ENCODE measurements at regions not wholly inside any gene's neighbourhood (a gene's known extent, or its start where the extent isn't known, plus 50 kb on each side); places are given as distances from the start of the nearest gene placed in this dataset.

DNA sequence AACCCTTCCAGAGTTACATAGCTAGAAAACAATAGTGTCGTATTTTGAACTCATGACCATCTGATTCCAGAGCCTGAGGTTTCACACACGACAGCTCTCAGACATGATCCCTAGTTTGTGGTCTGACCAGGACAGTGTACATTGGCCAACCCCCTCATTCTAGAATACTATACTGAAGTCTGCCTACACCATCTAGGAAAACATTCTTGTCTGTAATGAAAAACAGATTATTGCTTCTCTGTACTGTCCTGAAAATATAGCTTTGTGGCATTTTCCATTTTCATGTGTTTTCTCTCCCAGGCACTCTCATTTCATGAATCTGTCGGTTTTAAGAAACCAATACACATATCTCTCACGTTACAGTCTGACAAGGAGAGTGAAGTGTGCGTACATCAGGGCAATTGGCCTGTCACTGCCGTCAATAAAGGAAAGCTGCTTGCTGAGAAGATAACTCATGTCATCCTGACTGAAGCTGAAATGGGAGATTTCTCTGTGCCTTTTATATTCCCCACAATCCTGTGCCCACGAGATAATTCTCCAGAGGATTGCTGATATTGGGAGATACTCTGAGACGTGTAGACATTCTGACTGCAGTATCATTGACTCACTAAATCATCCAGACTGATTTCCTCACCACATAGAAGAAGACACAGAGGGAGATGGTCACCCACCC, 585.6 kb downstream of the PLPP3 start:
- Mint-ChIP-seq H3K4me1 (ENCODE audit: low read depth) (no peaks in the 10 kb centered on the region), H3K9me3 (peaks cover 8% of the 10 kb centered on the region), H3K27me3 (ENCODE audit: insufficient read depth) (peaks cover 5% of the 10 kb centered on the region), H3K4me3 (no peak overlapping the region), H3K36me3 (ENCODE audit: low read depth) (no peaks in the 10 kb centered on the region), H3K27ac (no peak overlapping the region)
- DNase-seq, result no peak
- TF ChIP-seq, protein P1, sequence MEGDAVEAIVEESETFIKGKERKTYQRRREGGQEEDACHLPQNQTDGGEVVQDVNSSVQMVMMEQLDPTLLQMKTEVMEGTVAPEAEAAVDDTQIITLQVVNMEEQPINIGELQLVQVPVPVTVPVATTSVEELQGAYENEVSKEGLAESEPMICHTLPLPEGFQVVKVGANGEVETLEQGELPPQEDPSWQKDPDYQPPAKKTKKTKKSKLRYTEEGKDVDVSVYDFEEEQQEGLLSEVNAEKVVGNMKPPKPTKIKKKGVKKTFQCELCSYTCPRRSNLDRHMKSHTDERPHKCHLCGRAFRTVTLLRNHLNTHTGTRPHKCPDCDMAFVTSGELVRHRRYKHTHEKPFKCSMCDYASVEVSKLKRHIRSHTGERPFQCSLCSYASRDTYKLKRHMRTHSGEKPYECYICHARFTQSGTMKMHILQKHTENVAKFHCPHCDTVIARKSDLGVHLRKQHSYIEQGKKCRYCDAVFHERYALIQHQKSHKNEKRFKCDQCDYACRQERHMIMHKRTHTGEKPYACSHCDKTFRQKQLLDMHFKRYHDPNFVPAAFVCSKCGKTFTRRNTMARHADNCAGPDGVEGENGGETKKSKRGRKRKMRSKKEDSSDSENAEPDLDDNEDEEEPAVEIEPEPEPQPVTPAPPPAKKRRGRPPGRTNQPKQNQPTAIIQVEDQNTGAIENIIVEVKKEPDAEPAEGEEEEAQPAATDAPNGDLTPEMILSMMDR (IDR thresholded peaks at IDR 0.05), result no peak

DNA sequence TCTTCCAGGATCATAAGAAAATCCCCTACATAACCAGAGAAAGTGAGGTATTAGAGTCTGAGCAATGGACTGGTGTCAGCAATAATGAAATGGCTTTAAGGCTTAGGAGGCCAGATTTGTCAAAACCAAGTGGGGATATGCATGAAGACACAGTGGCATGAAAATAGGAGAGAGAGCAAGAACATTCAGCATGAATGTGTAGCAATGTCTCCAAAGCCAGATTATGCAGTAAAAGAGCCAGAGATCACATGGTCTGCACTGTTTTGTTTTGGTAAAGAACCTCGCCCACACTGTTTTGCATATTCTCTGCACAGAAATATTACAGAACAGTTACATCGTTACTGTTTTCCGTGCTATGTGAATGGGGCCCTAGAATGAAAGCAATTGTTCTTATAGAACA, 589.4 kb downstream of the PLPP3 start:
- DNase-seq, result no peak
- no peak overlapping the region for H3K27ac Mint-ChIP-seq
- H3K4me1 Mint-ChIP-seq (ENCODE audit: low read depth), result no peaks in the 10 kb centered on the region
- H3K9me3 Mint-ChIP-seq, result peaks cover 5% of the 10 kb centered on the region
- TF ChIP-seq, protein P1 (IDR thresholded peaks at IDR 0.05), result no peak
- peaks cover 4% of the 10 kb centered on the region for H3K27me3 Mint-ChIP-seq (ENCODE audit: insufficient read depth)
- H3K36me3 Mint-ChIP-seq (ENCODE audit: low read depth), result no peaks in the 10 kb centered on the region
- no peak overlapping the region for H3K4me3 Mint-ChIP-seq

DNA sequence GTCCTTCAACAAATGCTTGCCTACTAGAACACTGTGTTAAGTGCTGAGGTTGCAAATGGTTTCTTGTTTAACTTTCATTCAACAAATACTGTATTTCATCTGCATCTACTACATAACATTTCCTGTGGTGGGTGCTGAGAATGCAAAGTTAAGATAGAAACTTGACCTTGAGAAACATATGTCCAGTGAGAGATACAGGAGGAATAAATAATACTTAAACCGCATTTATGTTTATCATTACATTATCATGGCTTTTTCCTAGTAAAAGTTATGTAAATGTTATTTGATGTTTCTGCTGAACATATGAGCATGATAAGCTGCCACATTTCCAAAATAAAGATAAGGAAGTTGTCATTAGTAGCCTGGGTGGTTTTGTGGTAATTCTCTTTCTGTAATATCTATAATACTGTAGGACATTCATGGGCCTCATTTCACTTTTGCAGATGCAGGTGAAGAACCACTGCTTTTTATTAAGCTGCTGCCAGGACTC, 590.4 kb downstream of the PLPP3 start:
- no peak overlapping the region for H3K27ac Mint-ChIP-seq
- no peak overlapping the region for H3K4me3 Mint-ChIP-seq
- no peaks in the 10 kb centered on the region for H3K36me3 Mint-ChIP-seq (ENCODE audit: low read depth)
- no peaks in the 10 kb centered on the region for H3K4me1 Mint-ChIP-seq (ENCODE audit: low read depth)
- H3K9me3 Mint-ChIP-seq, result no peaks in the 10 kb centered on the region
- TF ChIP-seq, protein P1 (IDR thresholded peaks at IDR 0.05), result no peak
- DNase-seq, result no peak
- peaks cover 2% of the 10 kb centered on the region; the same call in 1 of the 2 replicates for H3K27me3 Mint-ChIP-seq (ENCODE audit: insufficient read depth)

GRCh38 chr1:55987491-55988249, 591.7 kb downstream of the PLPP3 start:
- Mint-ChIP-seq H3K9me3 (no peaks in the 10 kb centered on the region), H3K4me3 (no peak overlapping the region), H3K27me3 (ENCODE audit: insufficient read depth) (peaks cover 2% of the 10 kb centered on the region; the same call in 1 of the 2 replicates), H3K36me3 (ENCODE audit: low read depth) (no peaks in the 10 kb centered on the region), H3K4me1 (ENCODE audit: low read depth) (no peaks in the 10 kb centered on the region), H3K27ac (no peak overlapping the region)
- DNase-seq, result no peak
- TF ChIP-seq, protein P1 (IDR thresholded peaks at IDR 0.05), result no peak

DNA sequence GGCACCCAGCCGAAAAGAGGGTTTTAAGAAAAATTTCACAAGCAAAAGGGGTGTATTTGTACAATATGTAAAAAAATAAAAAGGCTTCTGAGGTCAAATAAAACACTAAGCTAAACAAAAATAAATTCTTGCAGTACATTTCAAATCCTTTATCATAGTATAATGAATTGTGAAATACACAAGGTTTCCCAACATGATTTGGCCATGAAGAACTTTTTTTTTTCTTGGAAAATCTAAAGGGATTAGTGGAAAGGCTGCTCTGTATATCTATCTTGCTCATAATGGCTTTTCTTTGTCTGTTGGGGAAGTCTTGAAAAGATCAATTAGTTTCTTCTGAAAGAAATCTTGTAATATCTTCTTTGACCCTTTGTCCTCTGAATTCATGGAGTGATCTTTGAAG, 593.4 kb downstream of the PLPP3 start:
- TF ChIP-seq, protein P1 (IDR thresholded peaks at IDR 0.05), result no peak
- DNase-seq, result no peak

More for the DNA sequence above, 593.4 kb downstream of the PLPP3 start:
- H3K4me1 Mint-ChIP-seq (ENCODE audit: low read depth), result peaks cover 6% of the 10 kb centered on the region
- H3K36me3 Mint-ChIP-seq (ENCODE audit: low read depth), result no peaks in the 10 kb centered on the region
- no peak overlapping the region for H3K27ac Mint-ChIP-seq
- H3K9me3 Mint-ChIP-seq, result no peaks in the 10 kb centered on the region
- no peak overlapping the region for H3K4me3 Mint-ChIP-seq
- no peaks in the 10 kb centered on the region for H3K27me3 Mint-ChIP-seq (ENCODE audit: insufficient read depth)
